Bronchial epithelial cell (primary cell): ENCODE measurements at regions not wholly inside any gene's neighbourhood (a gene's known extent, or its start where the extent isn't known, plus 50 kb on each side); places are given as distances from the start of the nearest gene placed in this dataset.

Experiments
- DNase-seq: peaks from one replicate; pipeline ENCODE4 v3.0.0-alpha.2; 2010; ENCODE audit warnings: low read depth
- FAIRE-seq: peaks from 2 replicates; lab custom pipeline; 2011; peaks lifted over from hg19 to GRCh38; lab: Jason Lieb, UNC
- H3K27me3 ChIP-seq: 2 replicates; pipeline ENCODE4 v1.5.1; 2011; ENCODE audit warnings: low read length; ENCODE audit not compliant: control insufficient read depth, insufficient read depth
- H3K36me3 ChIP-seq: 2 replicates; pipeline ENCODE4 v1.5.1; 2011; ENCODE audit warnings: low read length; ENCODE audit not compliant: control insufficient read depth, insufficient read depth
- H3K4me3 ChIP-seq: 2 replicates; pipeline ENCODE4 v1.5.1; 2011; ENCODE audit warnings: mild to moderate bottlenecking, low read depth, low read length, control low read depth
- CTCF ChIP-seq: IDR thresholded peaks from 2 replicates; pipeline ENCODE4 v1.5.1; 2011; ENCODE audit warnings: mild to moderate bottlenecking, moderate library complexity, low read length, control low read depth, inconsistent platforms; ENCODE audit not compliant: insufficient read depth, severe bottlenecking

GRCh38 chr17:5955764-5956163 is 114.4 kb upstream of the WSCD1 start:
- FAIRE-seq (no peak), DNase-seq (no peak)
- no peak overlapping the region for H3K4me3 ChIP-seq
- H3K27me3 ChIP-seq: no peaks in the 10 kb centered on the region
- no peaks in the 10 kb centered on the region for H3K36me3 ChIP-seq
- no peak for TF ChIP-seq CTCF

- no peak for TF ChIP-seq CTCF
- H3K27me3 ChIP-seq: no peaks in the 10 kb centered on the region
- H3K36me3 ChIP-seq: no peaks in the 10 kb centered on the region
- H3K4me3 ChIP-seq: no peak overlapping the region
- DNase-seq (no peak), FAIRE-seq (no peak)
Measured at GRCh38 chr17:5958850-5959249, 111.3 kb upstream of the WSCD1 start.

- TF ChIP-seq CTCF: no peak
- Histone ChIP-seq H3K4me3 (no peak overlapping the region), H3K27me3 (no peaks in the 10 kb centered on the region), H3K36me3 (no peaks in the 10 kb centered on the region)
- FAIRE-seq (no peak), DNase-seq (no peak)
Measured at GRCh38 chr17:5962371-5962770, 107.8 kb upstream of the WSCD1 start.

GRCh38 chr17:5971969-5972368 is 98.2 kb upstream of the WSCD1 start:
- no peak for TF ChIP-seq CTCF
- DNase-seq: no peak
- no peak overlapping the region for H3K4me3 ChIP-seq
- no peak for FAIRE-seq
- H3K27me3 ChIP-seq: no peaks in the 10 kb centered on the region
- no peaks in the 10 kb centered on the region for H3K36me3 ChIP-seq

GRCh38 chr17:5973410-5973809 is 96.8 kb upstream of the WSCD1 start:
- H3K4me3 ChIP-seq: no peak overlapping the region
- no peak for TF ChIP-seq CTCF
- H3K36me3 ChIP-seq: no peaks in the 10 kb centered on the region
- no peaks in the 10 kb centered on the region for H3K27me3 ChIP-seq
- FAIRE-seq (no peak), DNase-seq (no peak)

GRCh38 chr17:5975661-5976060 is 94.5 kb upstream of the WSCD1 start:
- TF ChIP-seq CTCF: no peak
- DNase-seq: no peak
- Histone ChIP-seq H3K4me3 (no peak overlapping the region), H3K36me3 (no peaks in the 10 kb centered on the region), H3K27me3 (no peaks in the 10 kb centered on the region)
- no peak for FAIRE-seq
